ENCODE measurements at regions not wholly inside any gene's neighbourhood (a gene's known extent, or its start where the extent isn't known, plus 50 kb on each side); places are given as distances from the start of the nearest gene placed in this dataset.

GRCh38 chr4:171448919-171449481, 364.2 kb upstream of the GALNTL6 start:
- no peak for TF ChIP-seq POLR2A (IDR thresholded peaks at IDR 0.05; ENCODE audit: low read depth, low read length)
- no peak for DNase-seq (ENCODE audit: insufficient read length, low spot score)
- FAIRE-seq = no peak

- DNase-seq (ENCODE audit: insufficient read length, low spot score) = no peak
- no peak for TF ChIP-seq POLR2A (IDR thresholded peaks at IDR 0.05; ENCODE audit: low read depth, low read length)
- no peak for FAIRE-seq
These were observed 364.8 kb upstream of the GALNTL6 start for GRCh38 chr4:171448358-171448757.

GRCh38 chr4:171441300-171441941, 371.8 kb upstream of the GALNTL6 start:
- no peak for TF ChIP-seq POLR2A (IDR thresholded peaks at IDR 0.05; ENCODE audit: low read depth, low read length)
- FAIRE-seq = no peak
- no peak for DNase-seq (ENCODE audit: insufficient read length, low spot score)

GRCh38 chr4:171433674-171434073, 379.5 kb upstream of the GALNTL6 start:
- FAIRE-seq = no peak
- no peak for DNase-seq (ENCODE audit: insufficient read length, low spot score)
- no peak for TF ChIP-seq POLR2A (IDR thresholded peaks at IDR 0.05; ENCODE audit: low read depth, low read length)

GRCh38 chr4:171432536-171432935, 380.7 kb upstream of the GALNTL6 start:
- DNase-seq (ENCODE audit: insufficient read length, low spot score) (no peak), FAIRE-seq (no peak)
- TF ChIP-seq POLR2A (IDR thresholded peaks at IDR 0.05; ENCODE audit: low read depth, low read length) = no peak

DNA sequence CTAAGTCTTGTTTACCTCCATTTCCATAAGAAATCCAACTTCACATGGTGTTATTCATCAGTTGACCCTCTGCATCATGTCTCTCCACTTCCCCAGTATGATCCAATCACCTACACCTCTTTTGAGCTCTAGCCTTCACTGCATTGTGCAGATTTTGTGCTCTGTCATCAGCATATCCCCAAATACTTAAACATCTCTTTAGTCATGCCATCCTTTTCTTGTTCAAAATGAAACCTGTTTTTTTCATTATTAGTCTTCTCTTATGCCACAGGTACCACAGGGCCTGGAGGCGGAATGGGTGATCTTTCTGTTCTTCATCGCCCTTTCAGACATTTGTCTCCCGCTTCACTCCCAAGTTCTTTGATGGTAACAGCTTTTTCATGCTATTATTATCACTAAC, 382.7 kb upstream of the GALNTL6 start:
- no peak for TF ChIP-seq POLR2A (IDR thresholded peaks at IDR 0.05; ENCODE audit: low read depth, low read length)
- FAIRE-seq = no peak
- DNase-seq (ENCODE audit: insufficient read length, low spot score) = no peak

DNA sequence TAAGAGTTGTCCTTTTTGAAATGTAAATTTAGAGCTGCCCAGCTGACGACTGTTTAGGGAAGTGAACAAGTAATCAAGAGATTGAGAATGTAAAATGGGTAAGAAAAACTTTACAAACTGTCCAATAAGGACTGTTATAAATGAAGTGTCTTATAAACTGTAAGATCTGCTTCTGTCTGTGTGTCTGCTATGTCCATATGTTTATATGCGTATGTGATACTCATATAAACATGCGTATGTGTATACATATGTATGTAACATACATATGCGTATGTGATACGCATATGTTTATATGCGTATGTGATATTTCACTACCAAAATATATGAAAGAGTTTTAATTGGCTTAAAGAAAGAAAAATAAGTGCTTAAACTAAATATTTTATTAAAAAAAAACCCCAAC, 416.0 kb upstream of the GALNTL6 start:
- TF ChIP-seq POLR2A (IDR thresholded peaks at IDR 0.05; ENCODE audit: low read depth, low read length) = no peak
- FAIRE-seq = no peak
- no peak for DNase-seq (ENCODE audit: insufficient read length, low spot score)

DNA sequence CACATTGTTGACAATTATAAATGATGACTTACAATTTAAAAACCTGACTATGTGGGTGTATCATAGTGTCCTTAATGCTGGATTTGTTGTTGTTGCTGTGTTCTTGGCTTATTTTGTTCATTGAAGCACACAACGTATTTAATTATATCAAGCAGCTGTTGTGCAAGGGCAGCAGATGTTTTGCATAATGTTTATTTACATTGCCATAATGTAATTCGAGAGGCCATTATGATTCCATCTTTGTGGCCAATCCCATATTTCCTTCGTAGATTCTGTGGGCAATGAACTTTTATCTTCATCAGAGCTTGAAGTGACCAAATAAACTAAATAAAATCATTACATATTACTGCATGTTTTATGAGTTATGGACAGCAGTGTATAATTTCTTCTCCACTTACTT, 422.6 kb upstream of the GALNTL6 start:
- DNase-seq (ENCODE audit: insufficient read length, low spot score) (no peak), FAIRE-seq (no peak)

DNA sequence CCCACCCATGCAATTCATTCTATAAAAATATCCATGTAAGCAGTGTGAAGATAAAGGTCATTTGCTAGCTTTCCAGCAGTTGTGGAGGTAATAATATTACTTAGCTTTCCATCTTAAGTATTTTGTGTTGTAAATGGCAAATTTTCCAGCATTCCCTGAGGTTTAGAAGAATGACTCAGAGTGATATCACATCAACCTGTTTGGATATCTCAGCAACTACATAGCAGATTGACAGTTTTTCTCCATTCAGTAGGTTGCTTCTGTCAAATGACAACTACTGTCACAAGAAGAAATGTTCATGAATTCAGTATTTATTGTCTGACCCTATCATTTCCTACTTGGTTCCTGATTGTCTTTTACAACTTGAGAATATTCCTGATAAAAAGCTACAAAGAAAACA, 434.9 kb upstream of the GALNTL6 start:
- no peak for TF ChIP-seq POLR2A (IDR thresholded peaks at IDR 0.05; ENCODE audit: low read depth, low read length)
- FAIRE-seq (no peak), DNase-seq (ENCODE audit: insufficient read length, low spot score) (no peak)

More for the DNA sequence above, 422.6 kb upstream of the GALNTL6 start:
- no peak for TF ChIP-seq POLR2A (IDR thresholded peaks at IDR 0.05; ENCODE audit: low read depth, low read length)

DNA sequence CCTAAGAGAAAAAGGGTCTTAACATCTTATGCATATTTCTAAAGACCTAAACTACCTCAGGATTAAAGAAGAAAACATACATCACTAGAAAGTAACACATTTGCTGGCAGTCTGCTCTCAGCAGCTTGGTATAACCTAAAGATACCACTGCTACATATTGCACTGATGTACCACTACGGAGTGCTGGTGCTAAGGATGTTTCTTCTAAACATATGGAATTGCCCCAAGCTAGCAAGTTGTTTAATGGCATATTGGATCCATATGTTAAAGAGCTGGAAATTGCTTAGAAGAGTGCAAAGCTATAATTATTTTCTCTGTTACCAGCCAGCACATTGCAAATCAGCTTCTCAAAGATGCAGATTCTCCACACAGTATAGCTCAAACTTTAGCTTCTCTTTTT, 436.5 kb upstream of the GALNTL6 start:
- DNase-seq (ENCODE audit: insufficient read length, low spot score) (no peak), FAIRE-seq (no peak)
- no peak for TF ChIP-seq POLR2A (IDR thresholded peaks at IDR 0.05; ENCODE audit: low read depth, low read length)

DNA sequence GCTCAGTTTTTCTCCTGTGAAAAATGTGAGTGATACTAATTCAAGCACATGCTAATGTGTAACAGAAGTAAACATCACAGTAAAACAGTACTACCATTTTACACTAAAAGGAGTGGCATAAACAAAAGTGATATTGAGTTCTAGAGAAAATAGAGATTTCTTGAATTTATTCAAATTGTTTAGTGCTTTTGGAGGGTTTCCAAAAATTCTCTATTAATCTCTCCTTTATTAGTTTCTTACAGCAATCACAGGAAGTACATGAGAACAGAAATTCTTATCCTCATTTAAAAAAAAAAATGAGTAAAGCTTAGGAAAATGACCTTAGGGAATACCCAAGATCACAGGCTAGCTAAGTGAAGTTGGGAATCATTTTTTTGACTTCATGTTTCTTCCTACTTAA, 459.7 kb upstream of the GALNTL6 start:
- DNase-seq (ENCODE audit: insufficient read length, low spot score) (no peak), FAIRE-seq (no peak)
- TF ChIP-seq POLR2A (IDR thresholded peaks at IDR 0.05; ENCODE audit: low read depth, low read length) = no peak

DNA sequence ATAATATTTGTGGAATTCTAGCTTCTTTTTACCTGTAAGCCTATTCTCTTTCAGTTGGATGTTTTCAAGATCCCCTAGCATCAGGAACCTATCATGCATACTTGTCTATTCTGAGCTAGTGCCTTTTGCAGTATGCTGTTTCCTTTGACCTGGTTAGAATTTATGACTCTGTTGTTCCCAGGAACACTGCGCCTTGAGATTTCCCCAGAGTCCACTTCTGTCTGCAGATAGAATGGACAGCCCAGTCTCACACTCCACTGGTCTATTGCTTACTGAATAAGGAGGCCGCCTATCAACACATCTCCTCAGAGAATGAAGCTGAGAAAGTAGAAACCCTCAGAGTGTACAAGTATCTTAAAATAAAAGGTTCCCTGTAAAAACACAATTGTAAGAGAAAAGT, 465.1 kb upstream of the GALNTL6 start:
- FAIRE-seq = no peak
- no peak for DNase-seq (ENCODE audit: insufficient read length, low spot score)

DNA sequence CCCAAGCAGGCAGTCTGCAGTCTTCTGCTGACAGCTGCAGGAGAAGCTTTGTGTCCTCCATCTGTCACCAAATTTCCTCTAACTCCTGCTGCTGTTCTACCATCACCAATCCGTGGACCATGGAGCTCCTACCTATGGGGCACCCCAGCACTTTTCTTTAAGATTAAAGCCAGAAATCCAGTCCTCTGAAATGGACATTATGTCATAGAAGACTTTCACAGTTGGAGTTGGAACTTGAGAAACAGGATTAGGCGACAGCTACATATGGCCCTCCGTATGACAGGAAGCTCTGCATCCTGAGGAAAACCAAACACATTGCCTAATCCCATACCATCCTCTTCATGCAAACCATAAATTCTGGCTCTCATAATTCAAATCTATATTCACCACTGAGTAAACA, 470.6 kb upstream of the GALNTL6 start:
- TF ChIP-seq POLR2A (IDR thresholded peaks at IDR 0.05; ENCODE audit: low read depth, low read length) = no peak
- no peak for FAIRE-seq
- DNase-seq (ENCODE audit: insufficient read length, low spot score) = no peak

More for the DNA sequence above, 465.1 kb upstream of the GALNTL6 start:
- TF ChIP-seq POLR2A (IDR thresholded peaks at IDR 0.05; ENCODE audit: low read depth, low read length) = no peak

DNA sequence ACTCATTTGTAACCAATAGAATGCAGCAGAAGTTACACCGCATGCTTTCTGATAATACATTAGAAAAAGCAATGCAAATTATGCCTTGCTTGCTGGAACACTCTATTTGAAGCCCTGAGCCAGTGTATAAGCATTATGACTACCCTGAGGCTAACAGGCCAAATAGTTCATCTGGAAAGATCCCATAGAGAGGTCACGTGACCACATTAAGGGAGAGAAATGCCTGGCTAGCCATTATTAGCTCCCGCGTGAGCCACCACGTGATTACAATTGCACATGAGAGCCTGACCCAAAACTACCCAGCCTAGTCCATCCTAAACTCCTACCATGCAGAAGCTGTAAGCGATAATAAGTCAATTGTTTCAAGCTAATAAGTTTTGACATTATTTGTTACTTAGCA, 472.9 kb upstream of the GALNTL6 start:
- no peak for TF ChIP-seq POLR2A (IDR thresholded peaks at IDR 0.05; ENCODE audit: low read depth, low read length)
- DNase-seq (ENCODE audit: insufficient read length, low spot score) (no peak), FAIRE-seq (no peak)

DNA sequence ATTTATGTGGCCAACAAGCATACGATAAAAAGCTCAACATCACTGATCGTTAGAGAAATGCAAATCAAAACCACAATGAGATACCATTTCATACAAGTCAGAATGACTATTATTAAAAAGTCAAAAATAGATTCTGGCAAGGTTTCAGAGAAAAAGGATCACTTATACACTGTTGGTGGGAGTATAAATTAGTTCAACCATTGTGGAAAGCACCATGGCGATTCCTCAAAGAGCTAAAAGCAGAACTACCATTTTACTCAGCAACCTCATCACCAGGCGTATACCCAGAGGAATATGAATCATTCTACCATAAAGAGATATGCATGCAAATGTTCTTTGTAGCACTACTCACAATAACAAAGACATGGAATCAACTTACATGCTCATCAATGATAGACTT, 478.7 kb upstream of the GALNTL6 start:
- FAIRE-seq (no peak), DNase-seq (ENCODE audit: insufficient read length, low spot score) (no peak)
- no peak for TF ChIP-seq POLR2A (IDR thresholded peaks at IDR 0.05; ENCODE audit: low read depth, low read length)
